ENCODE measurements at regions not wholly inside any gene's neighbourhood (a gene's known extent, or its start where the extent isn't known, plus 50 kb on each side); places are given as distances from the start of the nearest gene placed in this dataset.

GRCh38 chr17:71334048-71334751 lies 786.6 kb upstream of the SOX9 start:
- no peaks in the 10 kb centered on the region for H3K4me1 ChIP-seq
- no peak for DNase-seq (ENCODE audit: extremely low spot score in 2 of 2)
- intact Hi-C loops (cut with DNase I) = no loop called here
- no peak overlapping the region for H3K27ac ChIP-seq
- no peaks in the 10 kb centered on the region for H3K27me3 ChIP-seq
- TF ChIP-seq POLR2A (IDR thresholded peaks at IDR 0.05) = no peak
- no peak for TF ChIP-seq POLR2AphosphoS5 (IDR thresholded peaks at IDR 0.05; ENCODE audit: insufficient read depth in 1 of 2, low read depth in 1 of 2)
- no peak for TF ChIP-seq CTCF (IDR thresholded peaks at IDR 0.05)
- H3K4me3 ChIP-seq = no peak overlapping the region
- H3K9me3 ChIP-seq = no peaks in the 10 kb centered on the region
- no peaks in the 10 kb centered on the region for H3K36me3 ChIP-seq

- intact Hi-C loops (cut with DNase I) = no loop called here
- H3K4me1 ChIP-seq = no peaks in the 10 kb centered on the region
- H3K4me3 ChIP-seq = no peak overlapping the region
- no peak overlapping the region for H3K27ac ChIP-seq
- no peaks in the 10 kb centered on the region for H3K36me3 ChIP-seq
- DNase-seq (ENCODE audit: extremely low spot score in 2 of 2) = no peak
- TF ChIP-seq POLR2AphosphoS5 (IDR thresholded peaks at IDR 0.05; ENCODE audit: insufficient read depth in 1 of 2, low read depth in 1 of 2) = no peak
- no peak for TF ChIP-seq POLR2A (IDR thresholded peaks at IDR 0.05)
- no peak for TF ChIP-seq CTCF (IDR thresholded peaks at IDR 0.05)
- no peaks in the 10 kb centered on the region for H3K9me3 ChIP-seq
- H3K27me3 ChIP-seq = no peaks in the 10 kb centered on the region
Observed at GRCh38 chr17:71335212-71335611, 785.6 kb upstream of the SOX9 start.

GRCh38 chr17:71337938-71338337 lies 782.9 kb upstream of the SOX9 start:
- Histone ChIP-seq H3K27ac (no peak overlapping the region), H3K4me1 (no peaks in the 10 kb centered on the region), H3K36me3 (no peaks in the 10 kb centered on the region), H3K4me3 (no peak overlapping the region), H3K9me3 (no peaks in the 10 kb centered on the region), H3K27me3 (no peaks in the 10 kb centered on the region)
- no peak for DNase-seq (ENCODE audit: extremely low spot score in 2 of 2)
- TF ChIP-seq POLR2A (IDR thresholded peaks at IDR 0.05) (no peak), POLR2AphosphoS5 (IDR thresholded peaks at IDR 0.05; ENCODE audit: insufficient read depth in 1 of 2, low read depth in 1 of 2) (no peak), CTCF (IDR thresholded peaks at IDR 0.05) (no peak)
- intact Hi-C loops (cut with DNase I) = no loop called here

- no peak for DNase-seq (ENCODE audit: extremely low spot score in 2 of 2)
- Histone ChIP-seq H3K27me3 (no peaks in the 10 kb centered on the region), H3K27ac (no peak overlapping the region), H3K36me3 (no peaks in the 10 kb centered on the region), H3K9me3 (no peaks in the 10 kb centered on the region), H3K4me1 (no peaks in the 10 kb centered on the region), H3K4me3 (no peak overlapping the region)
- TF ChIP-seq POLR2A (IDR thresholded peaks at IDR 0.05) (no peak), CTCF (IDR thresholded peaks at IDR 0.05) (no peak), POLR2AphosphoS5 (IDR thresholded peaks at IDR 0.05; ENCODE audit: insufficient read depth in 1 of 2, low read depth in 1 of 2) (no peak)
- intact Hi-C loops (cut with DNase I) = no loop called here
Observed at GRCh38 chr17:71338396-71338795, 782.4 kb upstream of the SOX9 start.

- Histone ChIP-seq H3K36me3 (no peaks in the 10 kb centered on the region), H3K4me3 (no peak overlapping the region), H3K27me3 (no peaks in the 10 kb centered on the region), H3K27ac (no peak overlapping the region), H3K4me1 (no peaks in the 10 kb centered on the region), H3K9me3 (no peaks in the 10 kb centered on the region)
- intact Hi-C loops (cut with DNase I) = no loop called here
- TF ChIP-seq CTCF (IDR thresholded peaks at IDR 0.05) (no peak), POLR2A (IDR thresholded peaks at IDR 0.05) (no peak), POLR2AphosphoS5 (IDR thresholded peaks at IDR 0.05; ENCODE audit: insufficient read depth in 1 of 2, low read depth in 1 of 2) (no peak)
- DNase-seq (ENCODE audit: extremely low spot score in 2 of 2) = no peak
Observed at GRCh38 chr17:71339206-71339605, 781.6 kb upstream of the SOX9 start.

Measured in vagina (tissue), 2 donors.